OCI-LY3 (cell line): ENCODE measurements at regions not wholly inside any gene's neighbourhood (a gene's known extent, or its start where the extent isn't known, plus 50 kb on each side); places are given as distances from the start of the nearest gene placed in this dataset.
"Not testable (repeated sequence)": the region's sequence is repeated elsewhere in the genome, so short reads cannot be mapped to it uniquely, and the experiment has no call there.

Experiments
- EZH2phosphoT487 ChIP-seq: fragments of 200-600 bp; shearing (Covaris generic); IDR thresholded peaks from 2 replicates; pipeline ENCODE4 v1.6.1; 2018; ENCODE audit warnings: antibody characterized with exemption, mixed run types, low read depth
- TF ChIP-seq, protein P1 (sequence below): fragments of 200-600, 300-600 bp; sonication (generic); IDR thresholded peaks from 2 replicates; pipeline ENCODE4 v1.5.1; 2014; ENCODE audit warnings: antibody characterized with exemption, low read length, low read depth

DNA sequence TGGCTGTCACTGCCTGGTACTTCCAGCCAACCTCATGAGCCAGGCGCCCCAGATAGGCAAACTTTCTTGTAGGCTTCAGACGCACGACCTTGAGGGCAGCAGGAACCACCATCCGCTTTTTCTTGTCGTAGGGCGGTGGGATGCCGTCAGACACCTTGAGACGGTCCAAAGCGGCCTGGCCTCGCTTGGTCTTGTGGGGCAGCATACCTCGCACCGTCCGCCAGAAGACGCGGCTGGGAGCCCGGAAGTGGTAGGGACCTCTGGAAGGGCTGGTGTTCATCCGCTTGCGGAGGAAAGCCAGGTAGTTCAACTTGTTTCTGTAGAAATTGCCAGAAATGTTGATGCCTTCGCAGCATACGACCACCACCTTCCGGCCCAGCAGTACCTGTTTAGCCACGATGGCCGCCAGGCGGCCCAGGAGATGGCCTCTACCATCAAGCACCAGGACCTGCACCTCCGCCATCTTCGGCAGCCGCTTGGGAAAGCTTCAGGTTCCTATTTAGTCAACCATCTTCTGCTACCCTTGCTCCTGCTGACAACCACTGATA lies 1412.3 kb downstream of the OLFM4 start:
- TF ChIP-seq, protein P1, sequence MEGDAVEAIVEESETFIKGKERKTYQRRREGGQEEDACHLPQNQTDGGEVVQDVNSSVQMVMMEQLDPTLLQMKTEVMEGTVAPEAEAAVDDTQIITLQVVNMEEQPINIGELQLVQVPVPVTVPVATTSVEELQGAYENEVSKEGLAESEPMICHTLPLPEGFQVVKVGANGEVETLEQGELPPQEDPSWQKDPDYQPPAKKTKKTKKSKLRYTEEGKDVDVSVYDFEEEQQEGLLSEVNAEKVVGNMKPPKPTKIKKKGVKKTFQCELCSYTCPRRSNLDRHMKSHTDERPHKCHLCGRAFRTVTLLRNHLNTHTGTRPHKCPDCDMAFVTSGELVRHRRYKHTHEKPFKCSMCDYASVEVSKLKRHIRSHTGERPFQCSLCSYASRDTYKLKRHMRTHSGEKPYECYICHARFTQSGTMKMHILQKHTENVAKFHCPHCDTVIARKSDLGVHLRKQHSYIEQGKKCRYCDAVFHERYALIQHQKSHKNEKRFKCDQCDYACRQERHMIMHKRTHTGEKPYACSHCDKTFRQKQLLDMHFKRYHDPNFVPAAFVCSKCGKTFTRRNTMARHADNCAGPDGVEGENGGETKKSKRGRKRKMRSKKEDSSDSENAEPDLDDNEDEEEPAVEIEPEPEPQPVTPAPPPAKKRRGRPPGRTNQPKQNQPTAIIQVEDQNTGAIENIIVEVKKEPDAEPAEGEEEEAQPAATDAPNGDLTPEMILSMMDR = not testable (repeated sequence)
- not testable (repeated sequence) for TF ChIP-seq EZH2phosphoT487
